ENCODE measurements at regions not wholly inside any gene's neighbourhood (a gene's known extent, or its start where the extent isn't known, plus 50 kb on each side); places are given as distances from the start of the nearest gene placed in this dataset.
"Not testable (repeated sequence)": the region's sequence is repeated elsewhere in the genome, so short reads cannot be mapped to it uniquely, and the experiment has no call there.

DNA sequence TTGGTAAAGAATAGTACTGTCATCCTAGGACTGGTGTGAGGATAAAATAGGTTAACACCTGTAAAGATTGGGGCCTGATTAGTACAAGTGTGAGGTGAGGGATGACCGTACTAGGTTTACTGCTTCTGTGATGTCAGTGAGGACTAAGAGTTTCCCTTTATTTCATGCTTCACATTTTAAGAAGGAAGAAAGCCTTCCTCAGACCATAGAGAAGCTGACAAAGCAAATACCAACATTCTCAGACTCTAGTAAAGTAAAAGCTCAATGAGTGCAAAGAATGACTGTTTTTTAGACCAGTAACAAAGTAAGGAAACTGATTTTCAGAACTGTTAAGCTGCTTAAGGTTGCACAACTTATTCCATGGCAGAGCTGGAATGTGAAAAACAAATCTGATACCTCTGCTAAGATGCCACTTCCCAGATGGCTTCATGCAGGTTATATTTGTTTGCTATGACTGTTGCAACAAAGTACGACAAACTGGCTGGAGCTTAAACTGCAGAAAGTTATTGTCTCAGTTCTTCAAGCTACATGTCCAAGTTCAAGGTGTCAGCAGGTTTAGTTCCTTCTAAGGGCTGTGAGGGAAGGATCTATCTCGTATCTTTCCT is 354.9 kb downstream of the RSL24D1 start:
- no peak for DNase-seq (ENCODE audit: low read depth)

GRCh38 chr15:54840621-54841398 is 355.9 kb downstream of the RSL24D1 start:
- no peak for DNase-seq (ENCODE audit: low read depth)

DNA sequence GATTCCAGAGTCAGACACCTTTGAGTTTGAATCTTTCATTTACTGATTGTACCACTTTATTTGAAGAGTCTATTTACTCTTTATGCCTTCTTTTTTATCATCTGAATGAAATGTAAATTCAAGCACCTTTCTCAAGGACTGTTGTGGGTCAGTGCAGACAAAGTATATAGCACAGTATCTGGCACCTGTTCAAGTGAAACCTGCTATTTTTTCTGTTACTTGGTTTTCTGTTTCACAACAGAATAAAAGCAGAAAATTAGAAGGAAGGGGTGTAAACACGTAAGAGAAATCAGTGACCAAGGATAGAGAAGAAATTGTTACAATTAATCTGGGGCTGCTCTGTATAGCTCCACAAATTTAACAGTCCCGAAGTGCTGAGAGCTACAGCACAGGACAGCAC is 357.4 kb downstream of the RSL24D1 start:
- no peak for DNase-seq (ENCODE audit: low read depth)

DNA sequence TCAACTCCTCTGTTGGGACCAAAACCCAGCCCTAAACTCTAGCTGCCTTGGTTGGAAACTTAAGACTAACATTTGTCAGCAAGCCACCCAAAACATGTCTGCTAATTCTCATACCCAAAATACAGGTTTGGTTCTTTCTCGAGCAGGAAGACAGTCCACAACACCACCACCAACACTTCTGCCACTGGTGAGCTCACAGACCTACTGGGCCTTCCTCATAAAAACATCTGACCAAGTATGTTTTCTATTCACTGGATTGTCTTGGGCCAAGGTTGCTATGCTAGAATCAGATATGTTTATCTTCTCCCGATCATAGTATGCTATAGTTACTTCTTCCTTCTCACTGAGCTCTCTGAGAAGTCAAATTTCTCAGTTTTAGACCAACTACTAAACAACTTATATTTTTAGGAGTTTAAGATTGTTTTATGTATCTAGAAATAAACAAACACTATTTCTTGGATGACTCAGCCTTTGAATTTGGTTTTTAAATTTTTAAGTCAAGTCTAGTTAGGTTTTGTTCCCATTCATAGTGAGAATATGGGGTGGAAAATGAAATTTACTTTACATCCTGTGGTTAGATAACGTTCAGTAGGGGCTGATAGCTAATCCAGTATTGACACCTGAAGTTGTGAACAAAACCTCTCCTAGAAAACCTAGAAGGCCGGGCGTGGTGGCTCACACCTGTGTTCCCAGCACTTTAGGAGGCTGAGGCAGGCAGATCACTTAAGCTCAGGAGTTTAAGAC is 360.5 kb downstream of the RSL24D1 start:
- DNase-seq (ENCODE audit: low read depth), result no peak

DNA sequence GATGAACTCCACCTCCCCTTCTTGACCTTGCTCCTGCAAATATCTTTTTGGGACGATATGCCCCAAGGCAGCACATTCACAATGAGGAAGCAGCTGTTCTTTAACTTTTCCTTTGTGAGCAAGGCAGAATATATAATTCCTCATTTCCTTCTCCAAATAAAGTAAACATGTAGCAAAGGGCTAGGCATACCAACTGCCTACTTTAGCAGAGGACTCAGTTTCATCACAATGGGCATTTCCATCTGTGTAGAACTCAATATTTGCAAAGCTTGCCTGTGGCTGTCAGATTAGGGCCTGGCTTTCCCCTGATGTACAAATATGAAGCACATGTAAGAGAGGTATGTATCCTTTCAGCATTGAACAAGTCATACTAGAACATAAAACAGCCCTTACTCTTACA is 366.9 kb downstream of the RSL24D1 start:
- no peak for DNase-seq (ENCODE audit: low read depth)

GRCh38 chr15:54820811-54821210 is 375.9 kb downstream of the RSL24D1 start:
- DNase-seq (ENCODE audit: low read depth), result no peak

GRCh38 chr15:54820098-54820497 is 376.6 kb downstream of the RSL24D1 start:
- DNase-seq (ENCODE audit: low read depth), result no peak

DNA sequence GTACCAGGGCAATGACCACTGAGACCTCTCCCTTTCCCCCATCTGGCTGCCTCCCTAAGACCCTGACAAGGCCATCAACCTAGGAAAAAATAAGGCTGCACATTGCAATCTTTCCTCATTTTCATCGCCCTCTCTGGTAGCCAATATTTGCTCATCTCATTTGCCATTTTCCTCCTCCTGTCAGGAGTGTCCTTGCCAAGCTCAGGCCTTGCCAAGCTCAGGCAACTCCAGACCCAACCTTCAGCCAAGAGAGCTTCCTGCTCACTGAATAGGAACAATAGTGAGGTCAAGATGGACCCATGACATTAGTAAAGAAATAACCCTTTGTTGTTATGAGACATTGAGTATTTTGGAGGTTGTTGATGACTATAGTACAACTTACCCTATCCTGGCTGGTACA is 380.3 kb downstream of the RSL24D1 start:
- no peak for DNase-seq (ENCODE audit: low read depth)

DNA sequence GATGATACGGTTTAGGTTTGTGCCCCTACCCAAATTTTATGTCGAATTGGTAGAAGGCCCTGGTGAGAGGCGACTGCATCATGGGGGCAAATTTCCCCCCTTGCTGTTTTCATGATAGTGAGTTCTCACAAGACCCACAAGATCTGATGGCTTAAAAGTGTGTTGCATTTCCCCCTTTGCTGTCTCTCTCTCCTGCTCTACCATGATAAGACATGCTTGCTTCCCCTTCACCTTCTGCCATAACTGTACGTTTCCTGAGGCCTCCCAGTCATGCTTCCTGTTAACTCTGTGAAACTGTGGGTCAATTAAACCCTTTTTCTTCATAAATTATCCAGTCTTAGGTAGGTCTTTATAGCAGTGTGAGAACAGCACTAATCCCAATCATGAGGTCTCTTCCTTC is 381.2 kb downstream of the RSL24D1 start:
- DNase-seq (ENCODE audit: low read depth), result no peak

DNA sequence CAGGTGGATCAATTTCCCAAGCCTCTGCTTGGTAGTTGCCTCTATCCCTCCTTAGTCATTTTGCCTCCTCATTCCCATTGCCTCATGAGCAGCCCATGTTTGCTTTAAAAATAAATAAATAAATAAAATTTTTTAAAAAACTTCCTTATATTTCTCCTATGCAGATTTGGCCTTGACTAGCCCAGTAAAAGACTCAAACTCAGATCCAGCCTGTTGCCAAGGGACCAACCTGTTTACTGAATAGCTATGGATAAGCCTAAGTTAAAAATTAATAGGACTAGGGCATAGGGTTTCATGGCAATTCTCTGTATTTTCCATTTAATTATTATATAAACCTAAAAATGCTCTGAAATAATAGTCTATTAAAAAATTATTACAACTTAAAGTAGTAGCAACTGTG is 384.4 kb downstream of the RSL24D1 start:
- no peak for DNase-seq (ENCODE audit: low read depth)

DNA sequence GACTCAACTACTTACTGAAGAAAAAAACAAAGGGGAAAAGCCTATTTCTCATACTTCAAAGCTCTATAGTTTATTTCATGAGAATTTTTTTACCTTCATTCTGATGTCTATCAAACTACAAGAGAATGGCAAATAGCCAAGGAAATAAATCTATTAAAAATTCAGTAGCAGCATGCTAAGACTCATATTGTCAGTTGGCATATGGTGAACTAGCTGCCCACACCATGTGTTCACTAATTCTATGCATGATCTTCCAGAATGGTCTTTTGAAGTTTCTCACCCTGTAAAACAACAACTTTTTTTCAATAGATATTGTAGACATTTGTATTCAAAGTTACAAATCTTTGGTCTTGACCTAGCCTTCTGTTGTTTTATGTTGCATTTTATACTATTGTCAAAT is 386.2 kb downstream of the RSL24D1 start:
- DNase-seq (ENCODE audit: low read depth), result no peak

GRCh38 chr15:54810031-54810430 is 386.7 kb downstream of the RSL24D1 start:
- DNase-seq (ENCODE audit: low read depth), result no peak

GRCh38 chr15:54808321-54808720 is 388.4 kb downstream of the RSL24D1 start:
- no peak for DNase-seq (ENCODE audit: low read depth)

GRCh38 chr15:54803987-54804386 is 392.8 kb downstream of the RSL24D1 start:
- no peak for DNase-seq (ENCODE audit: low read depth)

DNA sequence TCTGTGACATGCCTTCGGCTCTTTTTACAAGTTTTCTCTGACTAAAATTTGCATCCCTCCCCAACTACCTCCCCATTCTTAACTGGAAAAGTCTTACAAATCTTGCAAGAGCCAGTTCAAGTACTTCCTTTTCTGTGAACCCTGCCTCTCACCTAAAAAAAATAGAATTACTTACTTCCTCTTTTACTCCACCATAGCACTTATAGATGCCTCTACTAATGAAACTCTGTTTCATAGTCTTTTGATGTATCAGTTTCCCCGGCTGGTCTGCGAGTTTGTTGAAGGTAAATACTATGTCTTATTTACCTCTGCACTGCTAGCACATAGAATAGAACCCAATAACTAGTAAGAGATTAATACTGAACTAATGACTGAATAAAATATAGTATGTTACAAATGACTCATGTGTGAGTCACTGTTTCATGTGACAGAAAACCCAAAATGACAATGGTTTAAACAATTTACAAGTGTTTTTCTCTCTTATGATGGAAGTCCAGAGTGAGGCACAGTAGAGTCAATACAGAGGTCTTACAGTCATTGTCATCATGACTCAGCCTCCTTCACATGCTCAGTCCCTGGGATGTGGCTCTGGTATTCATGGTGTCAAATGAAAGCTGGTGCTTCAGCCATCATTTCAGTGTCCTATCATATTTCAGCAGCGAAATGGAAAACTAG is 393.5 kb downstream of the RSL24D1 start:
- DNase-seq (ENCODE audit: low read depth), result no peak

DNA sequence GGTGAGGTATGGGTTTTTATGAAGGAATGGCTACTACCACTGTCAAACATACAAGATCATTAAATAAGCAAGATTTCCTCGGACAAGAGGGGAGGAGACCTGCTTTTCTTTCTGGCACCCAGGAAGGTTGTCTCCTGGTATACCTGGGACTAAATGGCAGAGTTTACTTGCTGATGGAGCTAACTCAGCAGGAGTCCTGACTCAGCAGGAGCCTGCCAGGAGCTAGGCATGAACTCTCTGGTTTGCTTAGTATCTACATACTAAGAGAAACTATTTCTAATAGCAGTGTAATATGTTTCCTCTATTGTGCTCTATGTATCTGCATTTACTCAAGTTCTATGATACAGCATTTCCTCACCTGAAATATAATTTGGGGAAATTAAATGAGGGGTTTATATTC is 404.2 kb downstream of the RSL24D1 start:
- no peak for DNase-seq (ENCODE audit: low read depth)

- DNase-seq (ENCODE audit: low read depth), result no peak
These were observed 406.0 kb downstream of the RSL24D1 start for GRCh38 chr15:54790693-54791092.

GRCh38 chr15:54789376-54789775 is 407.4 kb downstream of the RSL24D1 start:
- DNase-seq (ENCODE audit: low read depth), result no peak

- not testable (repeated sequence) for DNase-seq (ENCODE audit: low read depth)
These were observed 415.5 kb downstream of the RSL24D1 start for GRCh38 chr15:54781220-54781619.

DNA sequence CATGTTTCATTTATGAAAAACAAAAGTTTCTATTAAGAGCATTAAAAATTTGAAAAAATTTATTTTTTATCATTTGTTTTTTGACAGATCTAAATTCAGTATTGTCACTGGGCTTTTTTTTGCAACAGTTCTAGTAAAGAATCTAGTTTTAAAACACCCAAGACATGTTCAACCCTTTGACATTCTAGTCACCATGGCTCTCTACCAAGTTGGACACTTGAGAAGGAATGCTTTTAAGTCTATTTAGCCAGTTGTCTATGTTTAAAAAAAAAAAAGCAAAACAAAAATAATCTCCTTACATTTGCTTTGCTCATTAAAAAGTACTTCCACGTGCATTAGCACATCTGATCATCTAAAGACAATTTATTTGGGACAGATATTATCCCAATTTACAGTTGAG is 417.5 kb downstream of the RSL24D1 start:
- DNase-seq (ENCODE audit: low read depth), result no peak

- no peak for DNase-seq (ENCODE audit: low read depth)
These were observed 420.3 kb downstream of the RSL24D1 start for GRCh38 chr15:54776410-54776809.

DNA sequence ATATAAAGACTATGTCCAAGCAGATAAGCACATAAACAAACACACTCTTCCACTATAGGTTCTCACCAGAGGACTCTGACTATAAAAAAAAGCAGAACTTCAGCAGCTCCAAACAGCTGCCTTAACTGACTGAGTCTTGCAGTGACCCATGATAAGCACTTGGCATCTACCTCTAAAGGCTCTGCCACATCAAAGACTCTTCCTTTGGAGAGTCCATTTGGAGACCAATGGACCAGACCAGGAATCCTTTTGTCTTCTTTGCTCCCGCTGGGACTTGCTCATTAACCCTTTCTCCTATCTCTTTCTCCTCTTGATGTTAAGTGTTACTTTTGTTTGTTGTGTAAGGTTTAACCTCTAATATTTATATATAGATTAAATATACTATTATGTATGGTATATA is 424.1 kb downstream of the RSL24D1 start:
- no peak for DNase-seq (ENCODE audit: low read depth)

DNA sequence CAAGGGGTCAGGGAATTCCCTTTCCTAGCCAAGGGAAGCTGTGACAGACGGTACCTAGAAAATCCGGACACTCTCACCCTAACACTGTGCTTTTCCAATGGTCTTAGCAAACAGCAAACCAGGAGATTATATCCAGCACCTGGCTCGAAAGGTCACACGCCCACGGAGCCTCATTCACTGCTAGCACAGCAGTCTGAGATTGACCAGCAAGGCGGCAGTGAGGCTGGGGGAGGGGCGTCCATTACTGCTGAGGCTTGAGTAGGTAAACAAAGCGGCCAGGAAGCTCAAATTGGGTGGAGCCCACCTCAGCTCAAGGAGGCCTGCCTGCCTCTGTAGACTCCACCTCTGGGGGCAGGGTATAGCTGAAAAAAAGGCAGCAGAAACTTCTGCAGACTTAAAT is 447.3 kb downstream of the RSL24D1 start:
- DNase-seq (ENCODE audit: low read depth), result not testable (repeated sequence)
